Hypothalamus (tissue), 51 donors: ENCODE measurements at regions not wholly inside any gene's neighbourhood (a gene's known extent, or its start where the extent isn't known, plus 50 kb on each side); places are given as distances from the start of the nearest gene placed in this dataset.
"Not testable (repeated sequence)": the region's sequence is repeated elsewhere in the genome, so short reads cannot be mapped to it uniquely, and the experiment has no call there.

ENCODE experiments used
- DNase-seq, 51 donors: peaks; one replicate each; lab custom pipeline; 2025; lab: John Stamatoyannopoulos, UW

DNA sequence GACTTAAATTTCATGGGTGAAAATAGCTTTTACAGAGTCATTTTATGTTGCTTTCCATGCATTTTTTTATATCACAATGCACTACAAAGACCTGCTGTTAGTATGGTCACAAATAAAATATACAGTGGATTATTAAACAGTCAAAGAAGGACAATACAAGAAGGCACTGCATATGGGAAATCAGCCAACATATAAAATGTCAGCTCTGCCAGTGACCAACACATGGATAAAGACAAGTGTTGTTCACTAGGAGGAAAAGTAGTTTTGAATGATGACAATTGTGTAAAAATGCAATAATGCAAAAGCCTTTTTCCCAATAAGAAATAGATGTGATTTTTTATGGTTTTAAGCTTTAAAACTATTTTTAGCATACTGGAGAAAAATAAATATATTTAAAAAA lies 425.3 kb upstream of the CBLB start:
- no peak for DNase-seq

GRCh38 chr3:106296062-106296461 lies 427.2 kb upstream of the CBLB start:
- DNase-seq, result no peak

DNA sequence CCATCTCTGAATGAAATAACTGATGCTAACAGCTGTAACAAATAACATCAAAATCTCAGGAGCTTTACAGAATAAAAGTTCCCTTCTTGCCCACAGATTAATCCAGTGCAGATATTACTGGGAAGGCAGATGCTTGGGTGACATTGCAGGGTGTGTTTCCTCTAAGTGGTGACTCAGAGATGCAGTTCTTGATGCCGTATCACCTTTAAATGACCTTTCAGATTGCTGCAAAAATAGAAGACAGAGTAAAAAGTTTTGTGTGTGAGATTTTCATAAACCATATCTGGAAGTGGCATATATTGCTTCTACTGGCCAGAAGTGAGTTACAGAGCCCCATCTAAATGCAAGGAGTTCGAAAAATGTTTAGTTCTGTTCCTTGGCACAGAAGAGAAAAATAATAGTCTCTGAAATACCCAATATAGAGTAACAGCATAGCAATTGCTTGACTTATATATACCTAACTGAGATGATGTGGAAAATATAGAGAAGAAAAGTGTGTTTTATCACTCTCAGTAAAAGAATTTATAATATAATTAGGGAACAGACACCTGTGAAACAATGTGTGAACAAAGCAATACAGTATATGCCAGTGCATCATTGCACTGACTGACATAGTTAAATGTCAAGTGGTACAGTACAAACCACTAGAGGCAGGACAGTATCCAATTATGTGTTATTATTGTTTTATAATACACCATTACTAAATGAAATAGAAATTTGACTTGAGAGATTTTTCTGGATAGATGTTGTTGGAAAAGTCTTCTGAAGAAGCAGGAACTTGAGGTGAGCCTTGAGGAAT lies 430.7 kb upstream of the CBLB start:
- DNase-seq, result no peak

DNA sequence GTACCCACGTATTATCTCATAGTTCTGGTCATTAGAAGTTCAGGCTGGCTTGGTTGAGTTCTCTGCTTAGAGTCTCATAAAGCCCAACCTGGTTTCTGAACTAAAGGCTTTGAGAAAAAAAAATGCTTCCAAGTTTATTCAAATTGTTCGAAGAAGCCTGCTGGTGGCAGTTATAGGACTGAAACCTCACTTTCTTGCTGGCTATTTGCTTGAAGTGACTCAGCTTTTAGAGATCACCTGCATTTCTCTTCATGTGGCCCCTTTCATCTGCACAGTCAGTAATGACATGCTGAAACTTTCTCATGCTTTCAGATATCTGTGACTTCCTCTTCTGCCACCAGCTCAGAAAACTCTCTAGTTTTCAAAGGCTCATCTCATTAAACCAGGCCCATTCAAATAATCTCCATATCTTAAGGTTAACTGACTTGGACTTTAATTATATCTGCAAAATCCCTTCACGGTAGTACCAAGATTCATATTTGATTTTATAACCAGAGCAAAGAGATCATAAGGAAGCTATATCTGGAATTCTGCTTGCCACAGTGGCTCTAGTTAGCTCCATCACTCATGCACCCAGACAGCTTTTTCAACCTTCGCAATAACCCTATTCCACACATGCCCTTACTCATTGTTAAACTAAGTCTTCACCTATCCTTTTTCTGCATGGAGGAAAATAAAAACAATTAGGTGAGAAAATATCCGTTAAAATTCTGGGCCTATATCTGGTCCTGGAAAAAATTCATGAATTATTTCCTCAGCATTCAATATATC lies 433.8 kb upstream of the CBLB start:
- no peak for DNase-seq

DNA sequence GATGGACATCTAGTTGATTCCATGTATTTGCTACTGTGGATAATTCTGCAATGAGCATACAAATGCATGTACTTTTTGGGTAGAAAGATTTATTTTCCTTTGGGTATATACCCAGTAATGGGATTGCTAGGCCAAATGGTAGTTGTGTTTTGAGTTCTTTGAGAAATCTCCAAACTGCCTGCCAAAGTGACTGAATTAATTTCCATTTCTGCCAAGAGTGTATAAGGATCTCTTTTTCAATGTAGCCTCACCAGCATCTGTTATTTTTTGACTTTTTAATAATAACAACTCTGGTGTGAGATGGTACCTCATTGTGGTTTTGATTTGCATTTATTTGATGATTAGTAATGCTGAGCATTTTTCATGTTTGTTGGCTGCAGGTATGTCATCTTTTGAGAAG lies 435.0 kb upstream of the CBLB start:
- DNase-seq, result no peak

- DNase-seq, result no peak
These were observed 436.3 kb upstream of the CBLB start for GRCh38 chr3:106305127-106305526.

- no peak for DNase-seq
These were observed 437.1 kb upstream of the CBLB start for GRCh38 chr3:106305882-106306435.

- no peak for DNase-seq
These were observed 440.5 kb upstream of the CBLB start for GRCh38 chr3:106309274-106309673.

- DNase-seq, result not testable (repeated sequence)
These were observed 441.0 kb upstream of the CBLB start for GRCh38 chr3:106309798-106310197.

- DNase-seq, result no peak
These were observed 448.6 kb upstream of the CBLB start for GRCh38 chr3:106317141-106318055.

GRCh38 chr3:106321438-106321837 lies 452.6 kb upstream of the CBLB start:
- DNase-seq, result not testable (repeated sequence)

DNA sequence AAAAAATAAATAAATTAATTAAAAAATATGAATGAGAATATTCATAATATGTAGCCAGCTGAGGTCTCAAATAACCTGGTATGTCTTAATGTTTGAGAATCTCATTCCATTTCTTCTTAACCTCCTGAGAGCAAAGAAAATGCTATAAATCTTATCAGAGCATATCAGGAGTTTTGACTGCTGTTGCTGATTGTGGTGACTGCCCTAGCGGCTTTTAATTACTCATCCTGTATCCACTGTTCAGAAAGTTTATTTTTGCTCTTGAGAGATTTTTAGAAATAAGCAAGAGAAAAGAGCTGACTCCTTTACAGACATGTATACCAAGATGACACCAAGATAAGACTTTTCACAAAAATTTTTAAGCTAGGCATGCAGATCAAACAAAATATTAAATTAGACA lies 454.8 kb upstream of the CBLB start:
- no peak for DNase-seq

DNA sequence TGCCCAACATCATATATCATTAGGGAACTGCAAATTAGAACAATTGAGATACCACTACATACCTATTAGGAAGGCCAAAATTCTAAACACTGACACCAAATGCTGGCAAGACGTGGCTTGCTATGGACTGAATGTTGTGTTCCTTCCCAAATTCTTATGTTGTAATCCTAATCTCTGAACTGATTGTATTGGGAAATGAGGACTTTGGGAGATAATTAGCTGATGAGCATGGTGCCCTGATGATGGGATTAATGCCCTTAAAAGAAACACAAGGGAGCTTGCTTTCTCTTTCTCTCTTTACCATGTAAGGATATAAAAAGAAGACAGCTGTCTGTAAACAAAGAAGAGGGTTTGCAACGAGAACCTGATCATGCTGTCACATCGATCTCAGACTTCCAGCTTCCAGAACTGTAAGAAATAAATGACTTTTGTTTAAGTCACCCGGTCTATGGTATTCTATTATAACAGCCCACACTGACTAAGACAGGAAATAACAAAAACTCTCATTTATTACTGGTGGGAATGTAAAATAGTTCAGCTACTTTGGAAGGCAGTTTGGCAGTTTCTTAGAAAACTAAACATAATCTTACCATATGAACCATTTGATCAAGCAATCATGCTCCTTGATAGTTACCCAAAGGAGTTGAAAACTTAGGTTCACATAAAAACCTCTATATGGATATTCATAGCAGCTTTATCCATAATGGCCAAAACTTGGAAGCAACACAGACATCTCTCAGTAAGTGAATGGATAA lies 458.3 kb upstream of the CBLB start:
- DNase-seq, result no peak

DNA sequence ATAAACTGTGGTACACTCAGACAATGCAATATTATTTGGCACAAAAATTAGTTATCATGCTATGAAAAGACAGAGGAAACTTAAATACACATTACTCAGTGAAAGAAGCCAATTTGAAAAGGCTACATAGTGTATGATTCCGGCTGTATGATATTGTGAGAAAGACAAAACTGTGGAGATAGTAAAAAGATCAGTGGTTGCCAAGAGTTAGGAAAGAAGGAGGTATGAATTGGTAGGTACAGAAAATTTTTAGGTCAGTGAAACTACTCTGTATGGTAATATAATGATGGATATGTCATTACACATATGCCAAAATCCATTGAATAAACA lies 458.8 kb upstream of the CBLB start:
- no peak for DNase-seq

DNA sequence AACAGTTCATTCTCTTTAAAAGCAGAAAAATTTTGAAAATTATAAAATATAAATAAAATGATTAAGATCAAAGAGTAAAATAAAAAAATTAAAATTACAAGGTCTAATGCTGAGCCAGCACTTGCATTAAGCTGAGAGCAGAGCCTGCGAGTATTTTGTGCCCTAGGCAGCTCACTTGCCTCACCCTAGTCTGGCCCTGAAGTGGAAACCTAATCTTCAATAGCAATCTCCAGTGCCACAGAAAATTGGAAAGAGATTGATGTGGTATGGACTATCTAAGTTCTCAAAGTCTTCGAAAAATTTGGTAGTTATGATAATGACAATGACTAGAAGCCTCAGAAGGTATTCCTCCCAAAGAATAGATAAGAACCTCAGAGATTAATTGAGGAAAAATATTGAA lies 459.4 kb upstream of the CBLB start:
- DNase-seq, result no peak

DNA sequence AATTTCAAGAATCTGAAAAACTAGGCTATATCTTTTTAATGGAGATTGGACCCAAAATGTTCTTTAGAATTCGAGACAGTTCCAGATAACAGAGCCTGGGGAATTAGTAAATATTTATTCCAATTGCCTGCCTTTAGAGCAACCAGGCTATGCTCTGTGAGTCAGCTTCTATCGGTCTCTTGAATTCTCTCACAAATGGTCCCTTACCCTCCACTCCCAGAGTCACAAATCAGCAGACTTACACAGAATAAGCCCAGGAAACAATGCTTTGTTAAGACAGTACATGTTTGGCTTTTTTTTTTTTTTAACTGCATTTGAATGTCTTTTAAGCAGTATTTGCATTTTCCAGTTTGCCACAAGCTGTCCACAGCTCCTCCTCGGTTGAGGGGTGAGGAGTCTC lies 460.7 kb upstream of the CBLB start:
- DNase-seq, result no peak

GRCh38 chr3:106331636-106332035 lies 462.8 kb upstream of the CBLB start:
- no peak for DNase-seq

GRCh38 chr3:106332129-106332528 lies 463.3 kb upstream of the CBLB start:
- DNase-seq, result no peak

DNA sequence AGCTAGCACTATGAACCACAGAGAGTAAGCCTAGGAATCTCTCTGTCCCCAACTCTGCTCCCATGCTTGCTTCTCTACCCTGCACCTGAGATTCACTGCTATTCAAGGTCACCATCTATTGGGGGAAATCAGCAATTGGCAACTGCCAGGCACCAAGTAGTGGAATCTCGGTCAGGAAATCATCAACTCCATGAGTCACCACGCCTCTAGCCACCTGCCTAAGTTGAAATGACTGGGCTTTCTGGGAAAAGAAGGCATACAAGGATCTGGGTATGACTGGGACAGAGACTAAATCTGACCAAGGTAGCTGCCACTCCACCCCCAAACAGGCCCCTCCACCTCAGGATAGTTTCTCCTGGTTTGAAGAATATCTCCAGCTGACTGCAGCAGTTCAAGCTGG lies 464.1 kb upstream of the CBLB start:
- no peak for DNase-seq

DNA sequence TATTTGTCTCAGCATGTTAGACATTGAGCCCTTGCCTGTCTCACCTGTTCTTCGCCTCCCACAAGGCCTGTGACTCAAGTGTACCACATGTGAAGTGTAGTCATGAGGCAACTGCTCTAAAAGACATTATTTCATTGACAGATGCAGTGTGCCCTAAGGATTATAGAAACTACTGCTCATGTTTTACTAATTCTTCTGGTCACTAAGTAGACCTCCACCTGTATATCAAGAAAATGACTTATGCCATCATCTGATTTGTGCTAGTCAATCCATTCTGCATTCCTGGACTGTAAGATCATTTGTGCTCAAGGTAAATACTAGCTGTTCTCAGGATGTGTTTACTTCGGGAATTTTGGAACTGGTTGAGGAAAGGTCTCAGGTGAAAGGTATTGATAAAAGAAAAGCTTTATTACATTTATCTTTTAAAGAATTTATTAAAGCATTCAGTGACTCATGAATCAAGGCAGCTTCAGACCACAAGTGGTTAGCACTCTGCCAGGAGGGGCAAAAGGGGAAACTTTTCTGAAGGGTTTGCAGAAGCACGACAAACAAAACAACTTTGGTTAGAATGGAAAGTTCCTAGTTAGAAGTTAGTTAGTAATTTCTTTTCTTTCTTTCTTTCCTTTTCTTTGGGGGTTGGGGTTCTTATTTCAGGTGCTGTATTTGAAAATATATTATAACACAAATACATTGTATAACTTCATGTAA lies 465.3 kb upstream of the CBLB start:
- DNase-seq, result no peak
